GM19025 (cell line): ENCODE measurements at regions not wholly inside any gene's neighbourhood (a gene's known extent, or its start where the extent isn't known, plus 50 kb on each side); places are given as distances from the start of the nearest gene placed in this dataset.

ENCODE experiments used
- ATAC-seq: cut with Tn5 transposase; IDR thresholded peaks from one replicate; pipeline ENCODE4 v1.9.1; 2021; ENCODE audit warnings: mild to moderate bottlenecking, low read depth, moderate library complexity; ENCODE audit not compliant: unreplicated experiment

GRCh38 chr18:43559507-43559906 is 282.2 kb upstream of the SYT4 start:
- no peak for ATAC-seq

DNA sequence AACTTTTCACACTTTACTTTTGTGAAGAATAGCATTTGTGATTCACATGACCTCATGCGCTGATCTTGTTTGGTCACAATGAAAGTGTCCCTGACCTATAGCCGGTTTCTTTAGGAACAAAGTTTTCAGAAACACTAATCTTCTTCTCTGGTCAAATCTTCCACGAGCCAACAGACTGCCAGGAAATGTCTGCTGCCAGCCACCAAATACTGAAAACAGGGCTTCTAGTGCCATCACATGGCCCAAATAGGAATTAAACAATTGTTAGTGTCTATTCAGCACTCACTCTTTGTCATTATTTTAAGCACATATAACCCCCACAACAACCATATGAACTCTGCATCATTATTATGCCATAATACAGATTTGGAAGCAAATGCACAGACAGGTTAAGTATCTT is 286.5 kb upstream of the SYT4 start:
- ATAC-seq, result no peak

DNA sequence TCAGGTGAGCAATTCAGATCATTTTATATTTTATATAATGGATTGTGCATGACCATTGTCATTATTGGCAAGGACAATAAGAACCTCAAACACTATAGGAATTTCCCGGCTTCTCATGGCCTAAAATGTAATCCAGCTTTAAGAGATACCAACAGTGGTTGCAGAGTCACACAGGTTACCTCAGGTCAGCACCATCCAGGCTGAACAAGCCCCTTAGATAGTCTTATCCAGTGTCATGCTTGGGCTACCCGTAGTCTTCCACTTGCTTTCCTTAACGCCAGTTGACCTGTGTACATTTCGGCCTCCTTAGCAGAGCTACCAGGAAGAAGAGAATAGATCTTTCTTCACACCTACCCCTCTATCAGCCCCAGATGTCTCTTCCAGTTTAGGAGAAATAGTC is 293.3 kb upstream of the SYT4 start:
- ATAC-seq, result no peak

GRCh38 chr18:43571078-43571689 is 293.9 kb upstream of the SYT4 start:
- ATAC-seq, result no peak

DNA sequence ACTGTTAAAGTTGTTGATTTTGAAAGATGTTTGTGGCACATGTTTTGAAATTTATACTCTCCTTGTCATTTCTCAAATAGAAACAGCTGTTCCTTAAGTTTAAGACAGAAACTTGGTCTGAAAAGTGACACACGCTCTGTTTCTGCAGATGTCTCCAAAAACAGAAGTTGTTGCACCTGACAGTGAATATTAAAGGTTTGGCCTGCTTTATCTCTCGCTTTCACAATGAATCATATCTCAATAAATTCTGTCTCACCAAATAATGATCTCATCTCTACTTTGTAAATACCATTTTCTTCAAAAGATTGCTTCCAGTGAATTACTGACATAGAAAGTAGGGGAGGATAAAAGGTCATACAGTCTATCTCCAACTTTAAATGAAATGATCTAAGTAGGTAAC is 294.9 kb upstream of the SYT4 start:
- ATAC-seq, result no peak

GRCh38 chr18:43574974-43575373 is 297.7 kb upstream of the SYT4 start:
- no peak for ATAC-seq

DNA sequence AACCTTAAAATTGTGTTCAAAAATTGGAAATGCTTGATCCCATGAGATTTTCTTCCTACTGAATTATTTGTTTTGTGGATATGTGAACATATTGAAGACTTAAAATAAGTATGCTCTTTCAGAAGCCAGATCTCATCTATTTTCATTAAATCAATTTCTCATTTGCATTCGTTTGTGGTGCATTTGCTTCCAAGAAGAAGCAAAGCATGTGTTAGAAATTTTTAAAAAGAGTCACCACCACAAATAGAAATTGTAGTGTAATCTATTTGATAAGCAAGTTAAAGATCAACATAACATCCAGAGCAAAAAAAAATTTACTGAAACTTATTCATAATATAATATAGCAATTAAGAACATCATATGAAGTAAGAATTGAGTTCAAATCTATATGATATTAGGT is 300.9 kb upstream of the SYT4 start:
- ATAC-seq, result no peak

DNA sequence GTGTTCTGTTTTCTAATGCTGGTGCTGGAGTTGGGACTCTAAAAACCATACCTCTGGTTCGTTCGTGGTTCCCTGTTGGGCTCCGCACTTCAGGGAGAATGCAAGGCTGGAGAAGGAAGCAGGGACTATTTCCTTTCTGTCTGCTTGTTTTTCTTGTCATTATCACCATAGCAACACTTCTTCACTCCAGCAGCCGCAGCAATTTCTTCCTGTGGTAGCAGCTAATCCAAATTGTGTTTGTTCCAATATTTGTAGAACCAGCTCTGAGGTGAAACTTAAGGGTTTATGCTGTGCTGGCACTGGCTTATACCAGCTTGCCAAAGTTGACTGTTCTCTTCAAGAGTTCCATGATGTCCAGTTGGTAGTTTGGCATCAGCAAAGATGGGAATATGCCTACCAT is 301.4 kb upstream of the SYT4 start:
- ATAC-seq, result no peak

DNA sequence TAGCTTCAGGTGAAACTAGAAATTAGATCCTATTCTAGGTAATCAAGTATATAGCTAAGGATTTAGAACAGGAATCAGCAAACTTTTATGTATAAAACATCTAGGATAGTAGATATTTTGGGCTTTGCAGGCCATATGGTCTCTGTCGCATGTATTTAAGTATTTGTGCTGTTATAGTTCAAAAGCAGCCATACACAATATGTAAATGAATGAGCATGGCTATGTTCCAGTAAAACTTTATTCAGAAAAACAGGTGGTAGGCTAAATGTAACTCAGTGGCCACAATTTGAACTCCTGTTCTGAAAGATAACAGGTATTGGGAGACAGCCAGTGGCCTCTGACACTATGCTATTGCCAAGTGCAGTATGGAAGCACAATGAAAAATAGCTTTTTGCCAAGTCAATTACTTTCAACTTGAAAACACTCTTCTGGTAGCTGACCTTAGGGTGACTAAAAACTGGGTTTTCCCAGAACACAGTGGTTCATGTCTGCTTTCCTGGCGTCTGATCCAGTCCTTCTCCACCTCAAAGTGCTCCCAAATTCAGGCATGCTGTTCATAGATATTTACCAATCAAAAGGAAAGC is 304.7 kb upstream of the SYT4 start:
- no peak for ATAC-seq

DNA sequence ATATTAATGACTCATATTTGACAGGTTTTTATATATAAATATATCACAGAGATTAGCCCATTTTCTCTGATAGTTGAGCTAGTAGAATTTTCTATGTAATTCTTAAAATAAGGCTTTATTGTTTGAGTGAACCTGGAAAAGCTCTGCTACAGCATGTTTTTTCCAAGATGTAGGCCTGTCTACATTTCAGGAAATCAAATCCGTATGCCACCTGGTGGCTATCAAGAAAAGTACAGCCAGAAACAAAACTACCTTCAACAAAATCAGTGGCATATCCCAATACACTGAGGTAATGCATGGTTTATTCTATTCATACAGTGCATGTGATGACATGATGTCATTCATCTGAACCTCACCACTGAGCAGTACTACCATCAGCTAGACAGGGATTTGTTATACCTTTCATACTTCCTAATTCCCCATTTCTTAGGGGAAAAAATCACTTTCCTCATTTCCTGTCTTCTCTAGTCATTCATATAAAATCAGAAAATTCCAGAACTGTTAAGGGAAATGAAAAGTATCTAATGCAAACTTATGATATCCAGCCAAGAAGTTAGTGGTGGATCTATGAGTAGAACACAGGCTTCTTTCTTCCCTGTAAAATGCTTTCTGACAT is 310.4 kb upstream of the SYT4 start:
- no peak for ATAC-seq

DNA sequence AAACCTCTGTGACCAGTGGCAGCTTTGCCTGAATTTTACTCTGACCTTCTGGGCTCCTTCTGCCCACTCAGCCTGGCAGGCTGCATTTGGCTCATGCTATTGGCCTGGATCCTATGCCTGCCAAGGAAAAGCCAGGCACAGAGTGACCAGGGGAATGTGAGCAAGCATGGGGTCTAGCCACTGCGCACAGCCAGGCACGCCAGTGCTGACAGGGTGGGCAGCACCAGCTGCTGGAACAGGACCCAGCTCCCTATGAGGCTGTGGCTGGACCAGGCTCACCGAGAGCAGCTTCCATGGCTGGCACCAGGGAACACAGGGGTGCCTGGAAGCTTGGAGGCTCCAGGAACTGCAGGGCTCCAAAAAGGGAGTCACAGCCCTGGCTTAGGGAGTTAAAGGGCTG is 311.5 kb upstream of the SYT4 start:
- ATAC-seq, result no peak

- no peak for ATAC-seq
Observed at GRCh38 chr18:43589611-43590151, 312.4 kb upstream of the SYT4 start.

- ATAC-seq, result no peak
Observed at GRCh38 chr18:43590182-43590903, 313.1 kb upstream of the SYT4 start.

DNA sequence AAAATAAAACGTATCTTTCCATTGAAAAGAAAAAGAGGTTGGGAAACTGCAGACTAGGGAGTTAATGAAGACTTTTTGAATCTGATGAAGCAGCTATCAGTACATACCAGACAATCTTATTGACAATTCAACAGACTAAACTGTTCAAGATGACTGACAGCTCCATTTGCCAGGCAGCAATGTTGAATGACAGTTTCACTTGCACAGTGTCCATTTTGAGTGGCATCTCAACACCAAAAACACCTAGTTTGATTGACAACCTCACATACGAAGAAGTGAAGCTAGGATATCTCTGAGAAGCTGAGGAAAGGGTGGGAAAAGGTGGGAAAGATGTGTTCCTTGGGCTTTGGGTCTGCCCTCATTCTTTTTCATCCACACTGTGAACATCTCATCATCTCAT is 315.0 kb upstream of the SYT4 start:
- ATAC-seq, result no peak

DNA sequence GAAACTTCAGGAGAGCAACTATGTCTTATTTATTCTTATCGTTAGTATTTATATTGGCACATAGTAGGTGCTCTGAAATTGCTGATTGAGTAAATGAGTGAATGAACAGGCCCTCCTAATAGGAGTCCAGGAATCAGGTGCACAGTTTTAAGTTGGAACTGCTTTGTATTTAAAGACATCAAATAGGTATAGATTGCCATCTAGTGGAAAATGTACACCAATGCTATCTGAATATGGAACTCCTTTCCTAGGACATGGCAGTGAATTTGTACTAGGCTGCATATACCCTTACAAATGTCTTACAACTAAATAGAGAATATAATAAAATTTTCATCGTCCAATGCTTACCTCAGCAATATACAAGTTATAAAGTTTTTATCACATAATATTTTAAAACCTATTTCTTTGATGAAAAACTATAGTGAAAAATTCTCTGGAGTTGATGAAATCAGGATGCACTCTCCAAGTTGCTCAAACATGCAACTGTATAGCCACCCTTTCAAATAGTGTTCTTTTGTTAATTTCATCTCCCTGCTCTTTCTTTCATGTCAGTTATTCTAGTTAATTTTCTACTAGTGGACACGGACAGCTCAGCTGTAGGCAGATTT is 318.9 kb upstream of the SYT4 start:
- ATAC-seq, result peak; percentile 57

- no peak for ATAC-seq
Observed at GRCh38 chr18:43601432-43601831, 324.1 kb upstream of the SYT4 start.

DNA sequence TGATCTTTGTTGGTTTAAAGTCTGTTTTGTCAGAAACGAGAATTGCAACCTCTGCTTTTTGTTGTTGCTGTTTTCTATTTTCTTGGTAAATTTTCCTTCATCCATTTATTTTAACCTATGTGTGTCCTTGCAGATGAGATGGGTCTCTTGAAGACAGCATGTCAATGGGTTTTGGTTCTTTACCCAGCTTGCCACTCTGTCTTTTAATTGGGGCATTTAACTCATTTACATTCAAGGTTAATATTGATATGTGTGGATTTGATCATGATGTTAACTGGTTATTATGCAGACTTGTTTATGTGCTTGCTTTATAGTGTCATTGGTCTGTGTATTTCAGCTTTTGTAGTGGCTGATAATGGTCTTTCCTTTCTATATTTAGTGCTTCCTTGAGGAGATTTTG is 327.9 kb upstream of the SYT4 start:
- ATAC-seq, result no peak

DNA sequence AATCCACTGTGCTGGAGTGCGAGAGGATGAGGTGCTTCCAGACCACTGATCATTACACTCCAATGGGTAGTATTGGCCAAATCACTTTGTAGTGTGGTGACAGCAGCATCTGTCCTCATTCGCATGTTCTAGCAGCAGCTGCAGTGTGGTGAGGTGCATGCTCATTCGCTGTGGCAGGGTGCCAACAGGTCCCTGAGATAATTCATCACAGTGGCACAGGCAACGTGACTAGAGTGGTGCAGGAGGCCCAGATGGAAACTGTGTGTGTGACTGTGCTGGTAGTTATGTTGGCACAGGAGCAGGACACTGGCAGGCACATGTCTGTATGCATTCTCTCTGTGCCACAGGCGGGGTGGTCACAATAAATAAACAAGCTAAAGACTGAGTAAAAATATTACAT is 329.5 kb upstream of the SYT4 start:
- ATAC-seq, result no peak

GRCh38 chr18:43620936-43621335 is 343.6 kb upstream of the SYT4 start:
- ATAC-seq, result no peak

DNA sequence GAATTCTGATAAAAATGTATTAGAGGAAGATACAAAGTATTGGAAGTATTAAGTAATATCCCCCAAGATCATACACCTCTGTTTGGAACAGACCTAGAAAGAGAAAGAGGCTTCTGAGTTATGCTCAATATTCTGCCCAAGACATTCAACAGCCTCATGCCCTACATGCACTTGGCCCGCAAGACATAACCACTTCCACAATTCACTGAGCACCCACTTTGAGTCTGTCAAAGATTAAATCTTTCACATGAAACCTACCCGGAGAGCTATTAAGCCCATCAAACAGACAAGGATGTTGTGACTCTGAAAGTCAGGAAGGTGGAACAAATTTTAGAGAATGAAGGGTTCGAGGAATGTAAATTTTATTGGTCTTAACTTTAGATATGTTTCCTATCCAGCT is 344.7 kb upstream of the SYT4 start:
- no peak for ATAC-seq

- ATAC-seq, result no peak
Observed at GRCh38 chr18:43625582-43625981, 348.3 kb upstream of the SYT4 start.
